ENCODE measurements at regions not wholly inside any gene's neighbourhood (a gene's known extent, or its start where the extent isn't known, plus 50 kb on each side); places are given as distances from the start of the nearest gene placed in this dataset.

DNA sequence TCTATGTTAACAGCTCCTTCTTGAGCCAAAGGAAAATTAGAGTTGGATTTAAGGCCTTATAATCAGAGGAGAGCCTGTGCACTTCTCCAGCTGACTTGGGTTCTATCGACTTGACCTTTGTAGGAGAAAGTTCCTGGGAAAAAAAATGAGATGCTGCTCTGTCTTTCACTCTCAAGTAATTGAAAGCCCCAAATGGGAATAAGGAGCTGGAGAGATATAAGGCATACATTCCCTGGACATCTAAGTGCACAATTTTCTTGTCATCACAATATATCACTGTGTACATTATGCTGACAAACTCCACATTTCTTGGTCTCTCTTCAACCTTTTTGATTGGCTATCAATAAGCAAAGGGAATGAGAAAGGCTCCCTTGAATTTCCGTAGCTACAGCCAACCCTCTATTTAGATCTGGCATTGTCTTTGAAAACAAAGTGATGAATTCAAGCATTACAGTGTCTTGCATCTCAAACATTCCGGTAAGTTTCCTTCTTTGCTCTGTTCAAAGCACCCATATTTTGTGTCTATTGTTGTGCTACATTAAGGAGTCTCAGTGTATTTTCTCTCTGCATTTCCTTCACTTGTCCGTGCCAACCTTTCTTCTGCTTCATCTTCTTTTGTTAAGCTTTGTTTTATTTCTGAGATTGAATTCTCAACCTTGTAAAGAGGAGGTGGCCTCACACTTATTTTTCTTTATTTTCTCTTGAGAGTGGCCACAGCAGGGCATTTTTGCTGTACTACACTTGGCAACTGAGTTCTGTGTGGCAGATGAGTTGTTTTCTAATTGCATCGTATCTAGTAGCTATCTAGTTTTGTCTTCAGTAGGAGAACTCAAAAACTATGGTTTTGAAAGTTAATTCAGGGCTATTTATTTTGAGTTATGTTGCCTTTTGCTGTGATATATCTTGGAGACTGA, 450.3 kb upstream of the MAN1A1 start:
- peak overlapping the region; percentile 74; the same call in 1 of the 2 replicates for H2AFZ ChIP-seq (ENCODE audit: low read length)
- no peak for TF ChIP-seq TCF12 (IDR thresholded peaks at IDR 0.05; ENCODE audit: low read depth, low read length)

More for the DNA sequence above, 450.3 kb upstream of the MAN1A1 start:
- Histone ChIP-seq H2BK20ac (ENCODE audit: low read length) (no peak overlapping the region), H3K9ac (replicated peaks in 1 of 4; ENCODE audit: extremely low read depth in 1 of 4, low read depth in 3 of 4, low read length in 3 of 4) (no peak overlapping the region), H3K23ac (ENCODE audit: insufficient read length) (no peak overlapping the region), H3K36me3 (ENCODE audit: control insufficient read depth in 2 of 4, insufficient read depth in 4 of 4, low read length in 3 of 4) (no peaks in the 10 kb centered on the region), H3K4me2 (ENCODE audit: insufficient read depth in 1 of 2, low read depth in 2 of 2, low read length in 2 of 2) (no peak overlapping the region), H3K9me3 (ENCODE audit: insufficient read depth in 2 of 2, low read depth in 1 of 2, low read length in 1 of 2) (no peaks in the 10 kb centered on the region), H2BK12ac (ENCODE audit: low read depth, low read length) (no peak overlapping the region), H2AK5ac (ENCODE audit: low read depth, low read length) (no peak overlapping the region), H3K4me3 (ENCODE audit: extremely low read depth in 1 of 4, insufficient read depth in 2 of 4, low read depth in 3 of 4, low read length in 4 of 4) (no peak overlapping the region), H3K79me1 (ENCODE audit: low read depth, low read length) (no peaks in the 10 kb centered on the region), H3K27me3 (replicated peaks in 1 of 4; ENCODE audit: control insufficient read depth in 3 of 4, extremely low read depth in 1 of 4, insufficient read depth in 3 of 4, low read length in 3 of 4) (no peaks in the 10 kb centered on the region), H2BK120ac (replicated peaks; ENCODE audit: low read depth, low read length) (no peak overlapping the region), H4K5ac (ENCODE audit: insufficient read length, low read depth, low read length) (no peak overlapping the region), H3K27ac (ENCODE audit: low read depth, low read length) (no peak overlapping the region), H3K18ac (ENCODE audit: extremely low read depth, low read length) (no peak overlapping the region), H4K91ac (replicated peaks; ENCODE audit: insufficient read length, low read length) (no peak overlapping the region), H2BK5ac (ENCODE audit: low read depth, low read length) (no peak overlapping the region), H3K79me2 (ENCODE audit: control insufficient read depth in 1 of 2, insufficient read depth in 2 of 2, low read length in 2 of 2) (no peaks in the 10 kb centered on the region), H4K8ac (ENCODE audit: extremely low read depth, insufficient read depth, low read length) (no peak overlapping the region), H3K14ac (ENCODE audit: insufficient read length) (no peak overlapping the region), H3K56ac (replicated peaks; ENCODE audit: insufficient read length, low read depth, low read length) (no peak overlapping the region), H3K4ac (replicated peaks; ENCODE audit: insufficient read length, low read depth, low read length) (no peak overlapping the region), H3K4me1 (replicated peaks in 1 of 4; ENCODE audit: control insufficient read depth in 3 of 4, insufficient read depth in 4 of 4, low read length in 3 of 4) (no peaks in the 10 kb centered on the region; a peak in 1 of 7 replicates), H4K20me1 (replicated peaks in 1 of 2; ENCODE audit: control insufficient read depth in 1 of 2, insufficient read depth in 2 of 2, low read length in 2 of 2) (no peaks in the 10 kb centered on the region), H2BK15ac (ENCODE audit: low read length) (no peak overlapping the region), H3K23me2 (ENCODE audit: low read depth, low read length) (no peaks in the 10 kb centered on the region; the same call in 1 of the 2 replicates)
- FAIRE-seq: no peak
- 81% methylated on average over 5 of the region's 5 CpGs; no CpG with 5 or more reads in 1 of the 2 experiments for WGBS, 2 experiments (ENCODE audit: extremely low coverage in 1 of 2, insufficient coverage in 1 of 2, insufficient read length in 1 of 2, insufficient replicate concordance in 2 of 2, low coverage in 1 of 2, low lambda C conversion rate in 2 of 2, missing lambda C conversion rate in 1 of 2)
- DNase-seq (ENCODE audit: low read depth in 1 of 2, low spot score in 2 of 2): no peak
- POLR2A ChIA-PET (ENCODE audit: partially characterized antibody): no interaction called here
- CTCF ChIA-PET (ENCODE audit: partially characterized antibody): interaction anchor here (1.0 to 1.8 kb wide), 7 partner anchors 8 to 180 kb away, joined by 3 to 4 read pairs (median 3); no protein-coding TSS in a partner anchor
